GM21723 (cell line): ENCODE measurements at regions not wholly inside any gene's neighbourhood (a gene's known extent, or its start where the extent isn't known, plus 50 kb on each side); places are given as distances from the start of the nearest gene placed in this dataset.

Experiments
- ATAC-seq: cut with Tn5 transposase; IDR thresholded peaks from one replicate; pipeline ENCODE4 v1.9.1; 2021; ENCODE audit warnings: mild to moderate bottlenecking, moderate library complexity; ENCODE audit not compliant: unreplicated experiment

DNA sequence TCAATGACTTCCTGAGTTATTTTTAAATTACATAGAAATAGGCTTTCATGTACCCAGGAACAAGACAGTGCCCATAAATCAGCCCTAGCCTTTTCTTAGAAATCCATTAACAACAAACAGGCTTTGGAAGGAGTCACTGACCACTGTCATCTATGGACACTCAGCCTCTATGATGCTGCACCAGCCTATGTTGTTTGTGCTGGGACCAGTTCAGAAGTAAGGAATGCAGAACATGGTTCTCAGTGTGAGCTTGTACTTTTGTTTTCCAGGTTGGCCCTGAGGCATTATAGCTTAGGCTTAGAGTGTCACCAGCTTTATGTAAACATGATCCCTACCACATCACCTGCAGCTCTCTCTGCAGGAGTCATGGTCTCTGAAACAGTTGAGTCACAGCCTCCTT is 335.7 kb upstream of the CDH7 start:
- ATAC-seq, result no peak

DNA sequence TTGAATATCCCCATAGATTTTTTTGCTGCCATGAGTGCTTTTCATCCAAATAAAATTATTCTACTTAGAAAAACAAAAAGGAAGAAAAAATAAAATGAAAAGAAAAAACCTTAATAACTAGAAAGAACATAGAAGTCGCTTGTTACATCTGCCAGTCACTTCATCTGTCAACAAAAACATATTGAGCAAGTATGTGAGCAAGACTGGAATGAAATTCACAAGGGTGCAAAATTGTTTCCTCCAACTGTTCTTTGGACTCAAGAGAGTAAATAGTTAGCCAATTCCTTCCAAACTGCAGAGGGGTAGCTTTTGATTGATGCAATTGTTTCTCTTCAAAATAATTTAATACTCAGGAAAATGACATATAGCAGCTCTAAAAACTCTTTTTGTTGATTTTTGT is 336.3 kb upstream of the CDH7 start:
- no peak for ATAC-seq

DNA sequence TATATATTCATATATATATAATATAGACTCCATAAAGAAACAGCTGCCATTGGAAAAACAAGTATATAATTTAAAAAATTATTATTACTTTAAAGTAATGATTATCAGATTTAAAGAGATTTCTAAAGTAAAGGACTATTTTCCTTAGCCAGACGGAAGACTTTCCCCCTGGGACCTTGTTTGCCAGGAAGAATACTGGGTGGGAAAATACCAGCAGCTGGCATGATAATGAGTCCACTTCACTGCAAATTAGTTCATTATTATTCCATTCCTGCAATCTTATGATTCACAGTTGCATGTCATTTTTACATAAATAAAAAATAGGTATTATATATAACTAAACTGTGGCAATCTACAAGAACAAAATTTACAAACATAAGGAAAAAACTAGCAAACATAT is 339.8 kb upstream of the CDH7 start:
- no peak for ATAC-seq

DNA sequence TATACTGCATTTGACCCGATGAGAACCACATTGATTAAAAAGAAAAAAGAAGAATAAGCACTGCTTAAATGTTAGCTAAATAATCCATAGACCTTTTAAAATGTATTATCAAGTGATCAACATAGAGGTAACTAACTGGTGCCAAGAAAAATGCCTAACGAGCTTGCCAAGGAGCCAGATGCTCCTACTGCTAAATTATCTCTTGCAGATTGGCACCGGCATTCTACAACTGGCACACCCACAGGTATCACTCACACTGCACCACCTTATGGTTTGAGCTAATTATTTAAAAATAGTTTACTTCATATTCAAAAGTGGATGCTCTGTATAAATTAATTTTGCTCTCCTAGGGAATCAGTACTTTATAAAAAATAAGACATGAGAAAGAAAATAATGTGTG is 341.6 kb upstream of the CDH7 start:
- no peak for ATAC-seq

GRCh38 chr18:65403534-65403933 is 347.3 kb upstream of the CDH7 start:
- ATAC-seq, result no peak

DNA sequence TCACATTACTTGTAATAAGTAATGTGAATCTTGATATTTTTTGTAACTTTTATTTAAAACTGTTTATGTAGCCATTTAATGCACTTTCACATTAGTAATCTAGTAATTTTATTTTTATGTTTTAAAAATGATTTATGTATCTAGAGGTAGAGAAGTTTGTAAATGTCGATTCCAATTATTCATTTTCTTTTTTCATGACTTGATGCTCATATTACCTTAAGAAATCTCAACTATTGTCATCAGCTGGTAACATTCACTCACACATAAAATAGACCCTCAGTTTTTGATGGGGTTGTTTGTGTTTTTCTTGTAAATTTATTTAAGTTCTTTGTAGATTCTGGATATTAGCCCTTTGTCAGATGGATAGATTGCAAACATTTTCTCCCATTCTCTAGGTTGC is 351.7 kb upstream of the CDH7 start:
- ATAC-seq, result no peak

- ATAC-seq, result no peak
These were observed 352.3 kb upstream of the CDH7 start for GRCh38 chr18:65398347-65399075.

- no peak for ATAC-seq
These were observed 369.8 kb upstream of the CDH7 start for GRCh38 chr18:65380986-65381385.

- ATAC-seq, result no peak
These were observed 370.2 kb upstream of the CDH7 start for GRCh38 chr18:65380571-65380970.

- no peak for ATAC-seq
These were observed 377.9 kb upstream of the CDH7 start for GRCh38 chr18:65372904-65373303.

DNA sequence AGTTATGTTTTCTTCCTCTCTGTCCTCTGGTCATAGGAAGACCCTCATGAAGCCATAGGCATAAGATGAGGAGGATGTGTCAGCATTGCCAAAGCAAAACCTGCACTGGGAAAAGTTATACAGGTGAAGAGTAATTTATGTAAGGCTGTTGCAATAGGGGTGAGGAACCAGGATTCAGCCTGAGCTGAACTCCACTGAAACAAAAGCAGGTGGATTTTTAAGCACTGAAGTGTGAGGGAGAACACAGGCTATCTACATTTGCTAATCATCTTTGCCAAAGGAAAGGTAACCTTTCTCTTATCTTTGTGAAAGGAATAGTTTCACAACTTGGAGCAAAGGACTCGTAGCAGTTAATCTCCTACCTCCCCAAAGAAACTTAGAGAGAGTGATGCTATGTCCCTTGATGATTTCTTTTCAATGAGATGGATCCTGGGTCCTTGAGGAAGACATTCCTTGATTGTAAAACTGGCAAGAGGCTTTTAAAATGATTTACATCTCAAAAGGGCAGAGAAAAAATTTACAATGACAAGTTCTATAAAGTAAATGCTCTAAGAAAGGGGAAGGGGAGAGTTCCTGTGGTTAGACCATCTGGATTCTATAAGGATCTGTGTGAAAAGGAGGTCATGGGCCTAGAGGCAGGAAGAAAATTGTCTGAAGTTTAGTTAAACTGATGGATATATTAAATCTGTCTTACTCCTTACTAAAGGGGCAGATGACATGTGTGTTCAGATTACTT is 385.4 kb upstream of the CDH7 start:
- no peak for ATAC-seq

DNA sequence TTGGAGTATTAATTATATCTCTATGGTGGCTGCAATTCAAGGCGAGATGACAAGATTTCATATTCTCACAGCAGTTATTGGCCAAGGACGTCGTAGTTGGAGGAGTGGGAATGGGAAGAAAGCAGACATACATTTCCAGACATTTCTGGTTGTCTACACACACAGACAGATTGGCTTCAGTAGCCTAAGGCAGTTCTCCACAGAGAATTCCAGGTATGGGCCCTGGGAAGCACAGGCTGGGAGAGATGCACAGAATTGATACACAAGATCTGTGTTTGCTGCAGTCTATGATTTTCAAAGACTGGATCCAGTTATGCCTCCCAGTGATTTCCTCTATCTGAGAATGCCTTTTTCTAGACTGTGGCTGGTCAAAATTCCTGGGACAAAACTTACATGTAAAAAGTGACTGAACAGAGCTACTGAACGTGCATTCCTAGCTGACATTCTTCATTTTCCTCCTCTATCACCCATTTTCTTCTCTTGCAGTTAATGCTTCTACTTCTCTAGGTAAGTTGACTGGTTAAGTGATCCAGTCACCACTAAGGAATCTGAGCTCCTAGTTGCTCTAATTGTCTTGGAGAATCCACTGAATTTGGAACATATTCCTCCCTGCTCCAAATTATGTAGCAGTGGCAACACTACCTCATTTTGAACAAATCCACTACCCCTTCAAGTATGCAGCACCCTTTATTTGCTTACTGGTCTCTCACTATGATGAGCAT is 386.7 kb upstream of the CDH7 start:
- ATAC-seq, result no peak

DNA sequence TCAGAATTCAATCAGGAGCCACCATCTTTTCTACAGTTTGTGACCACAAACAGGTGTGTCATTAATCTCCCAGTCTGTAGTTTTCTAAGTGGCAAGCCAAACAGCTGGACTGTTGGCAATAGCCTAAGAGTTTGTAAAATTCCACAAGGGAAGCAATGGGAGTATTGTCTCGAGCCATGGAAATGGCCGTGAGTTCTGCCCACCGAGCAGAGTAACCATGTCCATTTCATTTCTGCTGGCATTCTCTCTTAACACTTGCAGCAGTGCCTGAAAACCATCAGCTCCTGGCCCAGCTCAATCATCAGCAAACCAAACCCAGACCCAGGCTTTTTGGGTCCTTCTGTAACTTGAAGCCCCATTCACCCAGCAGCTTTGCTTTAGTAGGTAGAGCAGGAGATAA is 387.8 kb upstream of the CDH7 start:
- ATAC-seq, result no peak

DNA sequence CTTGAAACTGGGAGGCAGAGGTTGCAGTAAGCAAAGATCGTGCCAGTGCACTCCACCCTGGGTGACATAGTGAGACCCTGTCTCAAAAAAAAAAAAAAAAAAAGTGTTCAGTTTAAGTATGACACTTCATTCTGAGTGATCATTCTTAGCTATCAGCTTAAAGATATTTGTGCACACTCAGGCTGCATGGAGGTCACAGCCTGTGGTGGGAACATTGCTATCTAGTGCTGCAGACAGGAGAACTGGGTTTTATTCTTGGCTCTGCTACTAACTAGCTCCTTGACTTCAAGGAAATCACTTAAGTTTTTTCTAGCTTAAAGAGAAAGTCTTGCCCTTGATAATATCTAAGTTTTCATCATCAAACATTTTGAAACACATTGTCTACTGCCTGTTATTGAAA is 391.3 kb upstream of the CDH7 start:
- no peak for ATAC-seq

GRCh38 chr18:65358306-65358705 is 392.5 kb upstream of the CDH7 start:
- ATAC-seq, result no peak

DNA sequence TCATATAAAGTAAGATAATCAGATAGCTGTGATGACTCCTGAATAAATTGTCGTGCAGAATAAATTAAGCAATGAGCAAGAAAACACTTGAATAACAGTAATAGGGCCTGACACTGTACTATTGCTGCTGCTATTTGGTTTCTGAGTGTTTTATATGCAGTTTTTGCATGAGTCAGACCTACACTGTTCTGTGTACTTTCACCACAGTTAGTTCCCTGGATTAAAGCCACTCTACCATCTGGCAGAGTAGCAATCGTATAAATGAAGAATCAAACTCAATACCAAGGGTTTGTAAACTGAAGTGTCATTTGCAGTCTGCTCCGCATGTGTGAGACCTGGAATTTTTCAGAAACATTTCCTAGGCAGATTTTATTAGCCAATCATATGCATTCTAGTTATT is 398.6 kb upstream of the CDH7 start:
- no peak for ATAC-seq

GRCh38 chr18:65349635-65350034 is 401.2 kb upstream of the CDH7 start:
- no peak for ATAC-seq

DNA sequence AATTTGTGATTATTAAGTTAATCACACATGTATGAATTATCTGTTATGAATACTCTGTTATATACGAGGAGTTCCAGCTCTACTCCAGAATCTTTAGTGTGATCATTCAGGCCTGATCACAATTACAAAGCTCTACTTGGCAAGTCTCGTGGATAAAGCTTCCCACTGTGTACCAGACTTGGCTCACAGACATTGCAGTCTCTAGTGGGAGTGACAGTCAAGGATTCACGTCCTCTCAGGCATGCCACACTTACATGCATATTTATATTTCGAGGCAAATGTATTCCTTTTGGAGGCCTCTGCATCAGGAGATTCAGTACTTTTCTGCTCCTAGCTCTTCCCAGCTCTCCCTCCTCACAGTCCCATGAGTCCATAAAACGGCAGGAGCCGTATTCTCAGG is 403.4 kb upstream of the CDH7 start:
- no peak for ATAC-seq

DNA sequence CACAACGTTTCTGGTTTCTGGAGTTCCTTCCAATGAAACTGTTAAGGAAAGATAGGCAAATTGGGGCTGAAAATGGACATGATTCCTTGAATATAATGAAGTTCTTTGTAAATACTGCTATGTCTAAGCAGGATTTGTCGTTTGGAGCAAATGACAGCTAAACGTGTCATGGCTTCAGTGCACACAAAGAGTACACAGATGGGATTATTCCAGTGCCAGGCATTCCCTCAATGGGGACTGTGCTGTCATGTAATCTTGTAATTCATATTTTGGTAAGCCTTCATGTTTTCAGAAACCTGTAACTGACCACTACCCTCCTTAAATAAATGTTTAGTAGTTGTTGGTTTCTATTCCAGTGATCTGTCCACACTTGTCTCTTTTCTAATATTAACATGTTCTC is 404.7 kb upstream of the CDH7 start:
- no peak for ATAC-seq

DNA sequence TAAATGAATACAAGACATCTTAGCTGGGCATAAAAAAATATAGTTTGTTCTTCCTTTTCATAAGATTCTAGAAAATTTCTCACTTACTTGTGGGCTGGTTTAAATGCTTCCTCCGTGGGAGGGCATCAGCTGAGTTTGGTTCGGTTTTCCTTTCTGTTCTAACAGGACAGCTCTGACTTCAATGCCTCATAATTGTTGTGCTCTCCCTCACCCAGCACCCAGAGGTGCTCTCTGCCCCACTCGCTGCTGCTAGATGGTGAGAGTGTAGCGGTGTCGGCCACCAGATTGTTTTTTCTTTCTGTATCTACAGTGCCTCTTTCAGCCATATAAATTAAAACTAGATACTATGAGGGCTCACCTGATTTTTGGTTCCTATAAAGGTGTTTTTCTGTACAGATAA is 407.2 kb upstream of the CDH7 start:
- ATAC-seq, result no peak

DNA sequence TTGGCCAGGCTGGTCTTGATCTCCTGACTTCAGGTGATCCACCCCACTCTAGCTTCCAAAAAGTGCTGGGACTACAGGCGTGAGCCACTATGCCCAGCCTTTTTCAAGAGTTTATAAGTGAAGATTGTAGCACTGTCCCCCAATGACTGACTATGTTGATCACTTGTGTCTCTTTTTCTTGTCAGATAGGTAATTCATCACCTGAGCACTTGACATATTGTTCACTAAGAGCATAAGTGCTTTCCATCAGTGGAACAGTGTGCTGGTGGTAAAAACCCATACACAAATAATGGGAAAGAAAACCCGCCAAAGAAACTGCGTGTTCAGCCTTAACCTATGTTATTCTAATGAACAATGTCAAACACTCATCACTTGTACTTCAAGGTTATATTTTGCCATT is 414.4 kb upstream of the CDH7 start:
- ATAC-seq, result no peak

DNA sequence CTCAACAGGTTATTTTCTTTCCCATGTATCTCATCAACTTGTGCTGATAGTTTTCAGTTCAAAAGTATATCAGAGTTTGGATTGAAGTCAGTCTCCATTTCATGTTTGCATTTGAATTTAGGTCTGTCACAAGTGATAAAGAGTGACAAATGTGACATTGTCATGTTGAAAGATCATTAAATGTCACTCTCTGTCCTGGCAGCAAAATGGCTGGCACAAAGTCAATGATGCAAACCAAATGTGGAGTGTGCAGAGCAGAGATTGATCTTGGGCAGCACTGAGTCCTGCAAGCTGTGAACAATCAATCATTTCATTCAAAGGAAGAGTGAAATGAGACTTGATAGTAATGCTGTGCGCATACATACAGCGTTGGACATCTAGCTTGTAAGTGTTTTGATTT is 421.8 kb upstream of the CDH7 start:
- no peak for ATAC-seq
